ENCODE measurements at regions not wholly inside any gene's neighbourhood (a gene's known extent, or its start where the extent isn't known, plus 50 kb on each side); places are given as distances from the start of the nearest gene placed in this dataset.

DNA sequence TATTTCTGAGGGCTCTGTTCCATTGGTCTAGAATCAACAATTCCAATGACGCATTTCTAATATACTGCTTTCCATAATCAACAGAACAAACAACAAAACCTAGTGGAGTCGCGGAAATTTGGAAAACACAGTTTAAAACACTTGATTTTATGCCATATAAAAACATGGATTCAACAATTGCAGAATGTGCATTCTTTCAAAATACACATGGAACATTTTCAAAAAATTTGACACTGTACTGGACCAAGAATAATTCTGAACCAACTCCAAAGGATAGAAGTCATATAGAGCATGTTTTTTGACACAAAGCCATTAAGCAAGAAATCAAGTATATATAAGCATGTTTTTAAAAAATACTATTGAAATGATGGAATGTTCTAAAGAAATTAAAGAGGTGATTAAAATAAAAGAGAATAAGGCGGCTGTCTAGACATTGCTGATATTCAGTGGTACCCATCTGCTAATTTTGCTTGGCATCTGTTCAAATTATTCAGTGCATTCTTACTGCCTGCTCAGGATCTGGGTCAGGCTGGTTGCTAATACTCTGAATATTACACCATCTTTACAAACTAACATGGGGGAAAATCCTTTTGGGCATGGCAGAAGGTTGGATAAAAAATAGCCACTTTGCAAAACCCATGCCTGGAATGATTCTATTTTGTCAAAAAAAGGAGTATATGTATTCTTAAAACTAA, 221.3 kb downstream of the NPR3 start:
- TF ChIP-seq, protein P1, sequence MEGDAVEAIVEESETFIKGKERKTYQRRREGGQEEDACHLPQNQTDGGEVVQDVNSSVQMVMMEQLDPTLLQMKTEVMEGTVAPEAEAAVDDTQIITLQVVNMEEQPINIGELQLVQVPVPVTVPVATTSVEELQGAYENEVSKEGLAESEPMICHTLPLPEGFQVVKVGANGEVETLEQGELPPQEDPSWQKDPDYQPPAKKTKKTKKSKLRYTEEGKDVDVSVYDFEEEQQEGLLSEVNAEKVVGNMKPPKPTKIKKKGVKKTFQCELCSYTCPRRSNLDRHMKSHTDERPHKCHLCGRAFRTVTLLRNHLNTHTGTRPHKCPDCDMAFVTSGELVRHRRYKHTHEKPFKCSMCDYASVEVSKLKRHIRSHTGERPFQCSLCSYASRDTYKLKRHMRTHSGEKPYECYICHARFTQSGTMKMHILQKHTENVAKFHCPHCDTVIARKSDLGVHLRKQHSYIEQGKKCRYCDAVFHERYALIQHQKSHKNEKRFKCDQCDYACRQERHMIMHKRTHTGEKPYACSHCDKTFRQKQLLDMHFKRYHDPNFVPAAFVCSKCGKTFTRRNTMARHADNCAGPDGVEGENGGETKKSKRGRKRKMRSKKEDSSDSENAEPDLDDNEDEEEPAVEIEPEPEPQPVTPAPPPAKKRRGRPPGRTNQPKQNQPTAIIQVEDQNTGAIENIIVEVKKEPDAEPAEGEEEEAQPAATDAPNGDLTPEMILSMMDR (IDR thresholded peaks at IDR 0.05; ENCODE audit: low read depth, low read length), result no peak
- DNase-seq, result no peak

DNA sequence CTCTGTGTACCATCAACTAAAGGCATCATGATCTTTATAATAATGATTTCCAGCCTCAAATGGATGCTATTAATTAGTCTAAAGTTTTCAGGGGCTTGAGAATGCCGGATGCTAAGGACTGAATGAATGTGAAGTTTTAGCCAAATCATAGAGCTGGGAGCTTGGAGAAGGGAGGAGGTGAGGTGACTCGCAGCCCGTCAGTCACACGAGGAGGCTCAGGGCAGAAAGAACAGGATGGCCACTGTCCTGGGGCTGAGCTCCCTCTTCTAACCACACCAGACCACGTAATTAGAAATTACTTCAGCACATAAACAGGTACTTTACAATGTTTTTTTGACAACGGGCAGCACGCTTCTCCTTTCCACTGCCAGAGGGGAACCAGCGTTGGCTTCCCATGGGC, 222.6 kb downstream of the NPR3 start:
- TF ChIP-seq, protein P1 (IDR thresholded peaks at IDR 0.05; ENCODE audit: low read depth, low read length), result no peak
- no peaks in the 10 kb centered on the region for H3K36me3 ChIP-seq
- no peak overlapping the region for H3K4me3 ChIP-seq (ENCODE audit: low read depth, low read length)
- H3K27me3 ChIP-seq, result no peaks in the 10 kb centered on the region
- no peak for DNase-seq
- H3K4me1 ChIP-seq, result no peaks in the 10 kb centered on the region
- no peaks in the 10 kb centered on the region for H3K9me3 ChIP-seq

More for the DNA sequence above, 221.3 kb downstream of the NPR3 start:
- no peak overlapping the region for H3K4me3 ChIP-seq (ENCODE audit: low read depth, low read length)
- no peaks in the 10 kb centered on the region for H3K36me3 ChIP-seq
- no peaks in the 10 kb centered on the region for H3K9me3 ChIP-seq
- no peaks in the 10 kb centered on the region for H3K27me3 ChIP-seq
- H3K4me1 ChIP-seq, result no peaks in the 10 kb centered on the region

DNA sequence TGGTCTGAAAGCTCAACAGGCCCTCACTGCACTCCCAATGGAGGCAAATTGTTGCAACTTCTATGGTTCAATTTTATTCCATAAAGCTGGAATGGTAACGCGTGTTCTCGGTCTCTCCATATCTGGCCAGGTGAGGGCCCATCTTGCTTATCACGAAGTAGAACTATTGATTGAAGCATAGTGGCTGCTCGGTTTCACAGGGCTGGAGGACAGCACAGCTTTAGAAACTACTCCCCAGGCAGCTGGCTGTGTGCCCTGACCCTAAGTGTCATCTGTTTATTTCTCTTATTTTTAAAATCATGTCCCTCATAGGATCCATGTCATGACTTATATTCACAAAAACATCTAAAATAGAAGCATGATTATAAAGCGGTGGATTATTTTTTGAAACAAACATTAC, 223.4 kb downstream of the NPR3 start:
- Histone ChIP-seq H3K27me3 (no peaks in the 10 kb centered on the region), H3K36me3 (no peaks in the 10 kb centered on the region), H3K4me1 (no peaks in the 10 kb centered on the region), H3K4me3 (ENCODE audit: low read depth, low read length) (no peak overlapping the region), H3K9me3 (no peaks in the 10 kb centered on the region)
- no peak for DNase-seq
- TF ChIP-seq, protein P1 (IDR thresholded peaks at IDR 0.05; ENCODE audit: low read depth, low read length), result no peak

DNA sequence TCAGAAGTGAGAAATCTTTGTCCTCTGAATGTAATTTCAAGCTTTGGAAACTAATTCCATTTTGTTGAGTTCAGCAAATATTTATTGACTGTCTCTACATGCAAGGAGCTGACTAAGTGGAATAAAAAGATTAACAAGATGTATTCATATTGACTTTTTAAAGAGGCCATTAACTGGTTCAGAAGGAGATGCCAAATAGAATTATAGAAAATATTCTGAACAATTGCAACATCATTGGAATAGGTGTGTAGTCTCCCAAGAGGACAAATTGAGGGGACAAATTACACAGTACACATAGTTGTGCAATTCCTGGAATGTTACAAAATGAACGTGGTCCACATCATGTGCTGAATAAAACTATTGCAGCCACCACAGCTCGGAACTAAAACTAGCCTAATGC, 224.2 kb downstream of the NPR3 start:
- Histone ChIP-seq H3K4me3 (ENCODE audit: low read depth, low read length) (no peak overlapping the region), H3K4me1 (no peaks in the 10 kb centered on the region), H3K9me3 (no peaks in the 10 kb centered on the region), H3K36me3 (no peaks in the 10 kb centered on the region), H3K27me3 (no peaks in the 10 kb centered on the region)
- TF ChIP-seq, protein P1 (IDR thresholded peaks at IDR 0.05; ENCODE audit: low read depth, low read length), result no peak
- DNase-seq, result no peak

DNA sequence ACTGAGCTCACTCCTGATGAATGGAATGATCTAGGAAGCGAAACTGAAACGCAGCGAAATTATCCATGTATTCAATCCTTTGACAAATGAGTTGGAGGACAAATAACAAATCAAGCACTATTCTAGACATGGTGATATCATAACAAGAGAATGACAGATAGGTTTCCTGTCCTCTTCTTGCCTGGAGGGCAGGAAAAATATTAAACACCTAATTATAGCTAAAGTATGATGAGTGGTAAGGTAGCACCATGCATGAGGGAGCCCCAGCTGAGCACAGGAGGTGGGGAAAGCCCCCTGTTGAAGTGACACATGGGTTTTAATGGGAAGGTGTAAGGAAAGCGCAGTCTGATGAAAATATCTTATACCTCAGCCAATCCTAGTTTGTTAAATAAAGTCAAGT, 225.2 kb downstream of the NPR3 start:
- H3K27me3 ChIP-seq, result no peaks in the 10 kb centered on the region
- no peak overlapping the region for H3K4me3 ChIP-seq (ENCODE audit: low read depth, low read length)
- no peaks in the 10 kb centered on the region for H3K9me3 ChIP-seq
- no peaks in the 10 kb centered on the region for H3K36me3 ChIP-seq
- no peaks in the 10 kb centered on the region for H3K4me1 ChIP-seq
- TF ChIP-seq, protein P1 (IDR thresholded peaks at IDR 0.05; ENCODE audit: low read depth, low read length), result no peak
- DNase-seq, result no peak

DNA sequence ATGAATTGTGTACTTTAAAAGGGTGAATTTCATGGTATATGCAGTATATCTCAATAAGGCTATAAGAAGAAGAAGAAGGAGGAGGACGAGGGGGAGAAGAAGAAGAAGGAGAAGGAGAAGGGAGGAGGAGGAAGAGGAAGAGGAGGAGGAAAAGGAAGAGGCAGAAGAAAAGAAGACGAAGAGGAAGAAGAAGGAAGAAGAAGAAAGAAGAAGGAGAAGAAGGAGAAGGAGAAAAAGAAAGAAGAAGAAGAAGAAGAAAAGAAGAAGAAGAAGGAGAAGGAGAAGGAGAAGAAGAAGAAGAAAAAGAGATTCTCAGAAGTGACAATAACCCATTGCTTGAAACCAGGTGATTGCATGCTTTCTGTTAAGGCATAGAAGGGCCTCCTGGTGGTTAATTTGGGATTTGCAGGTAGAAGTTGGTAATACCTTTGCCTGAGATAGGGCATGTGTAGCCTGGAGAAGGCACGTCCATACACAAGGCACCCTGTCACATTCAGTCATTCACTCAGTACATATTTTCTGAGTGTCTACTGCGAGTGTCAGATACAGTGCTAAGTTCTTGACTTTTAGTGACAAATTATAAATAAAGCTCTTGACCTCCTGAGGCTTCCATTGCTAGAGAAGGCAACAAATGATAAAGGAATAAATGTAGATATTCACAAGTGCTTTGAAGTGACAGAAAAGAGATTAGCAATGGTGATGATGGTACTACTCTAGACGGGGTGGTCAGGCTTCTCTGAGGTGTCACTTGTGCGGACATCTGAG, 231.3 kb downstream of the NPR3 start:
- Histone ChIP-seq H3K4me1 (no peaks in the 10 kb centered on the region), H3K36me3 (no peaks in the 10 kb centered on the region), H3K27me3 (no peaks in the 10 kb centered on the region), H3K4me3 (ENCODE audit: low read depth, low read length) (no peak overlapping the region), H3K9me3 (no peaks in the 10 kb centered on the region)
- peak; percentile 25 for DNase-seq
- TF ChIP-seq, protein P1 (IDR thresholded peaks at IDR 0.05; ENCODE audit: low read depth, low read length), result peak; percentile 54
